ENCODE measurements at regions not wholly inside any gene's neighbourhood (a gene's known extent, or its start where the extent isn't known, plus 50 kb on each side); places are given as distances from the start of the nearest gene placed in this dataset.

DNA sequence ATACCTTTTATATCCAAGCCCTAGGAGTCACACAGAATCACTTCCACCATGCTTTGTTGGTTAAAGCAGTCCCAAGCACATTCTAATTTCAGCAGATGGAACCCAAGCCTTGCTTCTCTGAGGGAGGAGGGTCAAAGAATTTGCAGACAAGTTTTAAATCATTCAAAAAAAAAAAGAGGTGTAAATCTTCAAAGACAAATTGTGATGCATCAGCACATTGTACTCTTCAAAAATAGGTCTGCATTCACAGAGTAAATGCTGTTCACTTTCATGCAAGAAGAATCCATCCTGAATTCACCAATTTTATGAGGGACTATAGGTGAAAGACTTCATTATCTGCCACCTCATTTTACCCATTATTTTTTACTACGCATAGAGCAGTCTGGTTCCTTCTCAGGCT is 321.8 kb upstream of the PRDM1 start:
- Histone ChIP-seq H2AFZ (ENCODE audit: low read length, unreplicated experiment) (no peak overlapping the region), H3K27me3 (ENCODE audit: insufficient read depth, low read length) (no peaks in the 10 kb centered on the region), H3K79me2 (ENCODE audit: control insufficient read depth, insufficient read depth, low read length, unreplicated experiment) (no peaks in the 10 kb centered on the region), H3K4me1 (ENCODE audit: control insufficient read depth, insufficient read depth, low read length, unreplicated experiment) (peaks cover 16% of the 10 kb centered on the region), H3K36me3 (ENCODE audit: insufficient read depth, low read length) (no peaks in the 10 kb centered on the region), H3K4me3 (ENCODE audit: low read depth, low read length) (no peak overlapping the region), H3K27ac (ENCODE audit: low read depth, low read length) (no peak overlapping the region)

DNA sequence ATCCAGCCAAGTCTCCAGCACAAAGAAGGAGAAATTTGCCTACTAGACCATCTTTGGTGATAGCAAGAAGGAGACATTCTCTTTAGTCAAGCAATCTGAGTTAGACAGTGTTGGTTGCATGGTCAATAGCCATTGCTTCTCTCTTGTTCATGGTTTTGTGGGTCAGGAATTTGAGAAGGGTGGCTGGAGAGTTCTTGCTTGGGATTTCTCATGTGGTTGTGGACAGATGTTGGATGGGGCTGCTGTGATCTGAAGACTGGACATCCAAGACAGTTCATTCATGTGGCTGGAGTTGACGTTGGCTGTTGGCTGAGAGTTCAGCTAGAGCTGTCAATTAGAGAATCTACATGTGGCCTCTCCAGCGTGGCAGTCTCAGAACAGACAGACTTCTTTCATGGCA is 322.3 kb upstream of the PRDM1 start:
- no peaks in the 10 kb centered on the region for H3K27me3 ChIP-seq (ENCODE audit: insufficient read depth, low read length)
- H3K27ac ChIP-seq (ENCODE audit: low read depth, low read length): no peak overlapping the region
- no peak overlapping the region for H3K4me3 ChIP-seq (ENCODE audit: low read depth, low read length)
- no peaks in the 10 kb centered on the region for H3K36me3 ChIP-seq (ENCODE audit: insufficient read depth, low read length)
- no peak overlapping the region for H2AFZ ChIP-seq (ENCODE audit: low read length, unreplicated experiment)
- H3K4me1 ChIP-seq (ENCODE audit: control insufficient read depth, insufficient read depth, low read length, unreplicated experiment): peaks cover 16% of the 10 kb centered on the region
- H3K79me2 ChIP-seq (ENCODE audit: control insufficient read depth, insufficient read depth, low read length, unreplicated experiment): no peaks in the 10 kb centered on the region

DNA sequence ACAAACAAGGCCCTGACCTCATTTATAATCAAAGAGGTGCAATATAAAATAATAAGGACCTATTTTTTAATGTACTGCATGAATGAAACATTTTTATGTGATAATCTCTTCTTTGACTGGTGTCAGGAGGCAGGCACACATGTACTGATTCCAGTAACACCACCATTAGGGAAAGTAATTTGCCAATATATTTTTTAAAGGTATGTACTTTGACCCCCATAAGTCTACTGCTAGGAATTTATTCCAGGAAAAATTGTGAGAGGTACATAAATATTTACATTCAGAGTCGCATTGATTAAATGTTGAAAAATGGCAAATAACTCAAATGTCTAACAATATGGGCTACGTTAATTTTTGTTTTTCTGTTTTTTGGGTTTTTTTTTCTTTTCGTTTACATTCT is 325.4 kb upstream of the PRDM1 start:
- Histone ChIP-seq H3K27me3 (ENCODE audit: insufficient read depth, low read length) (no peaks in the 10 kb centered on the region), H3K27ac (ENCODE audit: low read depth, low read length) (peak overlapping the region; percentile 61; the same call in 1 of the 2 replicates), H2AFZ (ENCODE audit: low read length, unreplicated experiment) (no peak overlapping the region), H3K4me1 (ENCODE audit: control insufficient read depth, insufficient read depth, low read length, unreplicated experiment) (peaks cover 16% of the 10 kb centered on the region), H3K79me2 (ENCODE audit: control insufficient read depth, insufficient read depth, low read length, unreplicated experiment) (no peaks in the 10 kb centered on the region), H3K36me3 (ENCODE audit: insufficient read depth, low read length) (no peaks in the 10 kb centered on the region), H3K4me3 (ENCODE audit: low read depth, low read length) (no peak overlapping the region)

DNA sequence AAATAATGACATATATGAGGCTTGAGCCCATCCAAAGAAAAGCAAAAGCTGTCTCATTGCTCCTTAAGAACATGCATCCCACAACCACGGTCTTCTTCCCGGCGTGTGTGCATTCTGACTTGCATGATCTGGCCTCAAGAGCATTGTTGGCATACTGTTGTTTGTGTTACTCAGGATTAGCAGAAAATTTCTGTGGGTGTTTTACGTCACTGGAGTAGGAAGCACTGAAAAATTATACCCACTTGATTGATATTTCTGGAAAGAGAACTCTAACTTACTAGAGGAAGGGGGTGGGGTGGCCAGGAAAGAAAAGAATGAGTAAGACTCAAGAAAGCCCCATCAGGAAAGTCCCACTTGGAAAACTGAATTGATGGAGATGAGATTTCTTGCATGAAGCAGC is 326.2 kb upstream of the PRDM1 start:
- Histone ChIP-seq H3K27ac (ENCODE audit: low read depth, low read length) (peak overlapping the region; percentile 61), H3K27me3 (ENCODE audit: insufficient read depth, low read length) (no peaks in the 10 kb centered on the region), H3K36me3 (ENCODE audit: insufficient read depth, low read length) (no peaks in the 10 kb centered on the region), H3K79me2 (ENCODE audit: control insufficient read depth, insufficient read depth, low read length, unreplicated experiment) (no peaks in the 10 kb centered on the region), H3K4me1 (ENCODE audit: control insufficient read depth, insufficient read depth, low read length, unreplicated experiment) (peaks cover 16% of the 10 kb centered on the region), H3K4me3 (ENCODE audit: low read depth, low read length) (no peak overlapping the region), H2AFZ (ENCODE audit: low read length, unreplicated experiment) (no peak overlapping the region)

DNA sequence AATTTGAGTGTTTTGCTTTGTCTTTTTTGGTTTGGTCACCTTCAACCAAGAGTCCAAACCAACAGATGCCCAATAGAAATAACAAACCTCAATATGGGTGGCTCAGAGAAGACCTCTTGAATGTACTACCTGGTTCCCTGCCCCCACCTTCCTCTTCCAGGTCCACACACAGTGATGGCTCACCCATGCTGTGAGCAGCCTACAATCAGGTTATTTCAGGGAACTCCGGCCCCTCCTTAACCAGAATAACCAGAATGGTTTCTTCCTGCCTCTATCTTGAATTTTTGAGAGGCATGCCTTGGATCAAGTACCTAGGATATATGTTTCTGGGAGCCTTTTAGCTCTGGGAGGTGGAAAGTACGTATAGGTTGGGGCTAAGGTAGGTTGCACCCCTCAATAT is 327.1 kb upstream of the PRDM1 start:
- no peak overlapping the region for H3K4me3 ChIP-seq (ENCODE audit: low read depth, low read length)
- peaks cover 15% of the 10 kb centered on the region for H3K4me1 ChIP-seq (ENCODE audit: control insufficient read depth, insufficient read depth, low read length, unreplicated experiment)
- H3K27me3 ChIP-seq (ENCODE audit: insufficient read depth, low read length): no peaks in the 10 kb centered on the region
- H3K36me3 ChIP-seq (ENCODE audit: insufficient read depth, low read length): no peaks in the 10 kb centered on the region
- H3K27ac ChIP-seq (ENCODE audit: low read depth, low read length): no peak overlapping the region
- no peak overlapping the region for H2AFZ ChIP-seq (ENCODE audit: low read length, unreplicated experiment)
- no peaks in the 10 kb centered on the region for H3K79me2 ChIP-seq (ENCODE audit: control insufficient read depth, insufficient read depth, low read length, unreplicated experiment)

DNA sequence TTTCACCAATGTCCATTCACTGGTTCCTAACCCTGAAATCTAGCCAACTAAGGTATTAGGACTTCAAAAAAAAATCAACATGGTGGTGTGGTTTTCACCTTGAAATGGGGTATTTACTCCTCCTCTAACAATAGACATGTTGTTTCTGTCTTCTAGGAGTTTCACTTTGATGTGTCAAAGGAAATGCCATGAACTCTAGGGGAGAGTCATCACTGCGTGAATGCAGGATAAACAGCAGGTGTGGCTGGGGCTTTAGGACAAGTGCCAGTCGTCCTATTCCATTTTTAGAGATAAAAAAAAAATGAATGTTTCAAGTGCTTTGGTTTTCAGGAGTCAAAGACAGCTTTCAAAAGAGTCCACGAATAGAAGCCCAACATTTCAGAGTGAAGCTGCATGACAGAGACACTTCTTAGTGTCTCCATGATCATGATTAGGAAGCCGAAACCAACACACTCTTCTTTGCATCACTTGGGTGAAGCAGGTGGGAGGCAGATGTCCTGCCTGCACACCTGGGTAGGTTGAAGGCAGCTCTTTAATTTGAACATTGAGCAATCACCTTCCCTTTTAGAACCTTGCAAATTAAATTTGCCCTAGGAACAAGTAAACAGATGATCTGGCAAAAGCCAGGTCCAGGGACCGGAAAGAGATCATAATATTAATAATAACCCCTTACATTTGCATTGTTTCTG is 328.5 kb upstream of the PRDM1 start:
- no peak overlapping the region for H3K27ac ChIP-seq (ENCODE audit: low read depth, low read length)

DNA sequence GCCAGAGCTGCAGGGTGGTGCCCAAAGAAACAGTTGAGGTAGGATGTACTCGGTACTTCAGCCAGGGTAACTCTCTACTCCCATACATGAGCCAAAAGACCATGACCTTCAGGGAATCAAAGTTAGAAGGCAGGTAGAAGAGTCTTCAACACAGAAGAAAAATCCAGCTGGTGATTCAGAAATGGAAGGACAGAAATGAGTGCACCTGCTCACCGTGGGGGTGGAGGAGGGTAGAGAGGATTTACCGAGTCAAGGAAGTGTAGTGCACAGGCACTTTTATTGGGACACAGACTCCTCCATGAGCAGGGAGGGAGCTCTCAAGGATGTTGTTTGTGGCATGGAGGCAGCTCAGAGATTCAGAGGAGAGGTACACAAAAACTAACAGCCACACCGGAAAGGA is 330.3 kb upstream of the PRDM1 start:
- H3K27ac ChIP-seq (ENCODE audit: low read depth, low read length): no peak overlapping the region
- H3K36me3 ChIP-seq (ENCODE audit: insufficient read depth, low read length): no peaks in the 10 kb centered on the region
- peaks cover 12% of the 10 kb centered on the region for H3K4me1 ChIP-seq (ENCODE audit: control insufficient read depth, insufficient read depth, low read length, unreplicated experiment)
- H3K27me3 ChIP-seq (ENCODE audit: insufficient read depth, low read length): no peaks in the 10 kb centered on the region
- H3K79me2 ChIP-seq (ENCODE audit: control insufficient read depth, insufficient read depth, low read length, unreplicated experiment): no peaks in the 10 kb centered on the region
- no peak overlapping the region for H3K4me3 ChIP-seq (ENCODE audit: low read depth, low read length)
- H2AFZ ChIP-seq (ENCODE audit: low read length, unreplicated experiment): no peak overlapping the region

More for the DNA sequence above, 328.5 kb upstream of the PRDM1 start:
- H3K36me3 ChIP-seq (ENCODE audit: insufficient read depth, low read length): no peaks in the 10 kb centered on the region
- H3K4me3 ChIP-seq (ENCODE audit: low read depth, low read length): no peak overlapping the region
- H3K27me3 ChIP-seq (ENCODE audit: insufficient read depth, low read length): no peaks in the 10 kb centered on the region
- peaks cover 12% of the 10 kb centered on the region for H3K4me1 ChIP-seq (ENCODE audit: control insufficient read depth, insufficient read depth, low read length, unreplicated experiment)
- H2AFZ ChIP-seq (ENCODE audit: low read length, unreplicated experiment): no peak overlapping the region
- no peaks in the 10 kb centered on the region for H3K79me2 ChIP-seq (ENCODE audit: control insufficient read depth, insufficient read depth, low read length, unreplicated experiment)

DNA sequence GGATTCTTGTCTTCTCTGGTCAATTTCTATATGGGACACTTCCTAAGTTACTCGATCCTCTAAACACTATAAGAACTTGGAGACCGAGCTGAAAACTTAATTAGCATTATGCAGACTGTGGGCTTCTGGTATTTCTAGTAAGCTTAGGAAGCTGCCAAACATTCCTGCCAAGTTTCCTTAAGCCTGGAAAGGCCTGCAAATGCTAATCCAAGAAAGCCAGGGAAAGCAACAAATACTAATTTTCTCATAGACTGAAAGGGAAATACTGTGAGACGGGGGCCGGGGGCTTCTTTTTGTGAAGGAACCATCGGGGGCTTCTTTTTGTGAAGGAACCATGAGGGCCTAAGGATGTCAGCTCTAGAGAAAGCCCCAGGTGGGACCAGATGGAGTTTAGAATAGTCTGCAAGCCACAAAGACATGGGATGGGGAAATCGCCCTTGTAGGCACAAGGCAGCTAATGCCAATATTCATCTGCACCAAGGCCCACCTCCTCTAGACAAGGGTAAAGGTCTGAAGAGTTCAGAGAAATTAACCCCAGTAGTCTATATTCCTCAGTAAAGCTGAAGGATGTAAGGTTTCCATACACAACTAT is 332.4 kb upstream of the PRDM1 start:
- no peaks in the 10 kb centered on the region for H3K27me3 ChIP-seq (ENCODE audit: insufficient read depth, low read length)
- H2AFZ ChIP-seq (ENCODE audit: low read length, unreplicated experiment): no peak overlapping the region
- H3K79me2 ChIP-seq (ENCODE audit: control insufficient read depth, insufficient read depth, low read length, unreplicated experiment): no peaks in the 10 kb centered on the region
- no peaks in the 10 kb centered on the region for H3K4me1 ChIP-seq (ENCODE audit: control insufficient read depth, insufficient read depth, low read length, unreplicated experiment)
- no peak overlapping the region for H3K4me3 ChIP-seq (ENCODE audit: low read depth, low read length)
- H3K36me3 ChIP-seq (ENCODE audit: insufficient read depth, low read length): no peaks in the 10 kb centered on the region
- H3K27ac ChIP-seq (ENCODE audit: low read depth, low read length): no peak overlapping the region

DNA sequence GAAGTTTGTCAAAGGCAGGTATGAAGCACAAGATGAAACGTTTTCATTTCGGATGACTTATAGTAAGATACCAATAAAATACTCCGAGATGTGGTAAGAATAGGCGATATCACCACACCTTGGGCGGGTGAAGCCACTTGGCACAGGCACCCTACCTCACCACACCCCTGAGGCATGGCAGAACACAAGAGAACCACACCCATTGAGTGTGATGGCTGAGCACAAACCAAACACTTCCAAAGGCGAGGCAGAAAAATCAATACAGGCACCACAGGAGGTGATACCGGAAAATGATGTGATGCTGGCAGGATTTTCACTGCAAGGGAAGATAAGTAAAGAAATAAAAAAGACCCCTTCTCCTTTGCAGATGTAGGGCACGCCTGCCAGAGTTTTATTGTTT is 332.9 kb upstream of the PRDM1 start:
- no peak overlapping the region for H3K27ac ChIP-seq (ENCODE audit: low read depth, low read length)
- no peak overlapping the region for H2AFZ ChIP-seq (ENCODE audit: low read length, unreplicated experiment)
- H3K4me3 ChIP-seq (ENCODE audit: low read depth, low read length): no peak overlapping the region

DNA sequence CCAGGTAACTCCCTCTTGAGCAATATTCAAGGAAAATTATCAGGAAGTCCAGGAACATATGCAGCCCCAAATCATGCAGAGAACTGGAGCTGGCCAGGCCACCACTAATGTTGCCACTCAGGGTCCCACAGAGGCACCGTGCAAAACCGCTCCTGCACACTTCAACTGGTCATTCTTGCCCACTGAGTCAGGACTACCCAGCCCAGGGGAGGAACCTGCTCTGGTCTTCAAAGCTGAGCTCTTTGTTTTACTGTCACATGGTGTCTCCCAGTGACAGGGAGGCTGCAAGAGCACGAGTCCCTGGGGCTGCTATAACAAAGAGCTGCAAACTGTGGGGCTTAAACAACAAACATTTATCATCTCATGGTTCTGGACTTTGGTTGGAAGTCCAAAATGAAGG is 336.0 kb upstream of the PRDM1 start:
- H2AFZ ChIP-seq (ENCODE audit: low read length, unreplicated experiment): no peak overlapping the region
- no peaks in the 10 kb centered on the region for H3K79me2 ChIP-seq (ENCODE audit: control insufficient read depth, insufficient read depth, low read length, unreplicated experiment)
- no peaks in the 10 kb centered on the region for H3K36me3 ChIP-seq (ENCODE audit: insufficient read depth, low read length)
- H3K27ac ChIP-seq (ENCODE audit: low read depth, low read length): no peak overlapping the region
- no peaks in the 10 kb centered on the region for H3K27me3 ChIP-seq (ENCODE audit: insufficient read depth, low read length)
- H3K4me3 ChIP-seq (ENCODE audit: low read depth, low read length): no peak overlapping the region
- H3K4me1 ChIP-seq (ENCODE audit: control insufficient read depth, insufficient read depth, low read length, unreplicated experiment): no peaks in the 10 kb centered on the region

More for the DNA sequence above, 332.9 kb upstream of the PRDM1 start:
- no peaks in the 10 kb centered on the region for H3K27me3 ChIP-seq (ENCODE audit: insufficient read depth, low read length)
- H3K79me2 ChIP-seq (ENCODE audit: control insufficient read depth, insufficient read depth, low read length, unreplicated experiment): no peaks in the 10 kb centered on the region
- no peaks in the 10 kb centered on the region for H3K36me3 ChIP-seq (ENCODE audit: insufficient read depth, low read length)
- H3K4me1 ChIP-seq (ENCODE audit: control insufficient read depth, insufficient read depth, low read length, unreplicated experiment): no peaks in the 10 kb centered on the region

DNA sequence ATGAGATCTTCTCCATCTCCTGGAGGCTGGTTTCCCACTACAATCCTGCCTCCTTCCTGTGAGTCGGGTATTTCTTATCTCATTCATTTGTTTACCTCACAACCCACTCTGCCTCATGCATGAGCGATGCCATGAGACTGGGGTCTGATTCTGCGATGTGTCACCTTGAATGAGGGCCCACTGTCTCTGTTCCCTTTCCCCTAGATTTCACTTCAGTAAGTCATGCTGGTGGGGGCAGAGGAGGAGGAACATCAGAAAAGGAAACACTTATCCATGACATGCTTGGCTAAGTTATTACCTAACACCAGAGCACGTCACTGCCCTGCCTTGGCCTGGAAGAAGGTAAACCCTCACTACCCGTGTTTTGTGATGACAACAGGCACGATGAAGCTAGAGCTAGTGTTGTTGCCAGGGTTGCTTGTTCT is 337.4 kb upstream of the PRDM1 start:
- Histone ChIP-seq H2AFZ (ENCODE audit: low read length, unreplicated experiment) (no peak overlapping the region), H3K27me3 (ENCODE audit: insufficient read depth, low read length) (no peaks in the 10 kb centered on the region), H3K27ac (ENCODE audit: low read depth, low read length) (no peak overlapping the region), H3K79me2 (ENCODE audit: control insufficient read depth, insufficient read depth, low read length, unreplicated experiment) (no peaks in the 10 kb centered on the region), H3K4me1 (ENCODE audit: control insufficient read depth, insufficient read depth, low read length, unreplicated experiment) (no peaks in the 10 kb centered on the region), H3K4me3 (ENCODE audit: low read depth, low read length) (no peak overlapping the region), H3K36me3 (ENCODE audit: insufficient read depth, low read length) (no peaks in the 10 kb centered on the region)
